ENCODE measurements at regions not wholly inside any gene's neighbourhood (a gene's known extent, or its start where the extent isn't known, plus 50 kb on each side); places are given as distances from the start of the nearest gene placed in this dataset.
"Not testable (repeated sequence)": the region's sequence is repeated elsewhere in the genome, so short reads cannot be mapped to it uniquely, and the experiment has no call there.

DNA sequence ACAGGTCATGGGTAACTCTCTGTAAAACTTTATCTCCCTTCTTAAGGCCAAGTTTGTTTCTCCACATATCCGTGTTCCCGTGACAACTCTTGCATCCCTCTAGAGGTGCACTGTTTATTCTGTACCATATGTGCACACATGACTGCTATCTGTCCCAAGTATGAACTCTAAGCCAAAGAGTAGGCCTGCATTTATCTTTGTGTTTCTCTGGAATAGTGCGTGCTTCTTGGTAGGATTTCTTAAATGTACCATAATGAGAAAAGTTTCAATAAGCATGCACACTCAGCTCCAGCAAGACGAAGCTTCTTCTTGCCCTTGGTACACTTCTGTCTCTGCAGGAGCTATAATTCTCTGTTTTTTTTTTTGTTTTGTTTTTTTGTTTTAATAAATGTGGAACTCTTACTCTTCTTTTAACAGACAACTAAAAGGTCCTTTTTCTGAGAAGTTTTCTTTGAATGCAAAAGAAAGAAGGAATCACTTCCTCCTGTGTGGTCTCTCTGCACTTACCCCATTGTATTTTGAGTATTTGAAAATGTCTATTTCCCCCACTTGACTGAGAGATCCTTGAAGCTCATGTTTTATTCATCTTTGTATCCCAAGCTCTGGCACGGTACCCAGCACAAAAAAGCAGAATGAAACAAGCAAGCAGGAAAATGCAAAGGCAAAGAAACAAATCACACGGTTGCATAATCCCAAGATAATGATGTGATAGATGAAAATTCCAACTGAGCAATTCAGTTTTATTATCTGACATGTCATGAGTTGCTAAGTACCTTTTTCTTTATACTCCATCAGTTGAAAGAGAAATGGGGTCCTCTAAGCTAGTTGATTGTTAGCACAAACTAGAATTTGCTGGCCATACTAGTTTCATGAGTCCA, 521.9 kb upstream of the BOD1L1 start:
- POLR2A ChIA-PET, result no interaction called here
- H3K4me3 Mint-ChIP-seq, result no peak overlapping the region
- ATAC-seq (ENCODE audit: low read depth), result no peak

DNA sequence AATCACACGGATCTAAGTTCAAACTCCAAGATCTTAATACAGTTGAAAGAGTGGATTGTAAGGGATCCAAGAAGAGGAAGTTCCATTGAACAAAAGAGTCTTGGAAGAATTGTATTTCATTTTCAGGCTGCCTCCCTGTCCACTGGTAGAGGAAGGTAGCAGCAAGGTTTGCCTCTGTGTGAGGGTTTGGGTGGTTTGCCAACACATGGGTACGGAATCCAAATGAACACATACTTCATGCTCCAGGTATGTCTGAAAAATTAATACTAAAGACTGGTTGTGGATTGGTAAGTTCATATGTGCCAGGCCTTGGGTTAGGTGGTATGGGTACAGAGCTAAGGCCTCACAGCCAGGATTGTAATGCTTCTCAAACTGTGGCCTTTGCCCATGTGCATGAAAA, 523.6 kb upstream of the BOD1L1 start:
- Mint-ChIP-seq H3K9me3 (no peaks in the 10 kb centered on the region), H3K27ac (no peak overlapping the region), H3K36me3 (no peaks in the 10 kb centered on the region), H3K4me1 (no peaks in the 10 kb centered on the region), H3K4me3 (no peak overlapping the region), H3K27me3 (no peaks in the 10 kb centered on the region)
- ATAC-seq (ENCODE audit: low read depth) (no peak), DNase-seq (no peak)
- POLR2A ChIA-PET, result no interaction called here

More for the DNA sequence above, 521.9 kb upstream of the BOD1L1 start:
- H3K27ac Mint-ChIP-seq, result no peak overlapping the region
- no peaks in the 10 kb centered on the region for H3K9me3 Mint-ChIP-seq
- H3K36me3 Mint-ChIP-seq, result no peaks in the 10 kb centered on the region
- H3K4me1 Mint-ChIP-seq, result no peaks in the 10 kb centered on the region
- no peaks in the 10 kb centered on the region for H3K27me3 Mint-ChIP-seq
- DNase-seq, result no peak

DNA sequence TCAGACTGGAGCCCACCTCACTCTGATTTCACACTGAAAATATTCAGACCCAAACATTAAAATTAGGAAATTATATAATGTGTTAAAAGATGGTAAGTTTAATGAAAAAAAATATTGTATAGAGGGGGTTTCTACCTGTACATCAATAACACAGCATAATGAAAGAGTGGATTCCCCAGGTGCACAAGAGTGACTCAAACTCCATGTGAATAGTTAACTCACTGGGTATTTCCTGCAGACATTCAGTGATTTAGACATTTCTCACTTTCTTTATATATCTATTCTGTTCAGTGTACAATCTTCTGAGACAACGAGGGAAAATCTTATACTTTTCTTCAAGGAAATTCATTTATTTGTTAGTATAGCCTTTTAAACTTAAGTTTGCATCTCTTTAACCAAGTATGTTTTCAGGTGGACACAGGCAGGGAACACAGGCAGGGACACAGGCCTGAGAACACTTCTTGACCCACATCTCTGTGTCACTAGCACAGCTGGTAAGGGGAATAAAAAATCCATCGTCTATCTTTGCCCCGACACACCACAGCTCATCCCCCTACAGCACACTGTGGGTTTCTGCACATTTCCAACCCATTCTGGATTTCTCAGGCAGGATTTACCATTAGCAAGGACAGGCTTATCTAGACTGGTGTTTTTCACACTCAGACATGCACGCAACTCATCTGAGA, 525.5 kb upstream of the BOD1L1 start:
- H3K4me1 Mint-ChIP-seq, result no peaks in the 10 kb centered on the region
- POLR2A ChIA-PET, result no interaction called here
- H3K36me3 Mint-ChIP-seq, result no peaks in the 10 kb centered on the region
- peaks cover 1% of the 10 kb centered on the region for H3K9me3 Mint-ChIP-seq
- ATAC-seq (ENCODE audit: low read depth) (no peak), DNase-seq (no peak)
- H3K27ac Mint-ChIP-seq, result no peak overlapping the region
- H3K4me3 Mint-ChIP-seq, result no peak overlapping the region
- H3K27me3 Mint-ChIP-seq, result peaks cover 5% of the 10 kb centered on the region

DNA sequence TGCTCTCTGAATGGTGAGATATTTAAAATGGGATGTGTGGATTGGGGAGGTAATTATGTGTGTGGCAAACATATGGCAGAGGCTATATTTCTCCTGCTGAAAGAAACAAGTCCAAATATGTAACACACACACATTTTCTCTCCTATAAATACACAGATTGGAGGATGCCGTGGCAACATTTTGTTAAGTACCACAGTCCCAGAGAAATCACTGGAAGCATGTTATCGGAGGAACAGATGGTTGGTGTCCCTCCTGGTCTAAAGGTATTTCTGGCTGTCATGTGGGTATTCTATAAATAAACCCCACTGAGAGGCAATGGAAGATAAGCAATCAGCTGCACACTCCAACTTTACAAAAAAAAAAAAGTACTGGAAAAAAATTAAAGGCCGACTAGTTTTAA, 528.3 kb upstream of the BOD1L1 start:
- peaks cover 1% of the 10 kb centered on the region for H3K9me3 Mint-ChIP-seq
- H3K27ac Mint-ChIP-seq, result no peak overlapping the region
- no peak for ATAC-seq (ENCODE audit: low read depth)
- peaks cover 7% of the 10 kb centered on the region for H3K27me3 Mint-ChIP-seq
- no peak for DNase-seq
- H3K36me3 Mint-ChIP-seq, result no peaks in the 10 kb centered on the region
- H3K4me3 Mint-ChIP-seq, result no peak overlapping the region
- POLR2A ChIA-PET, result no interaction called here
- H3K4me1 Mint-ChIP-seq, result no peaks in the 10 kb centered on the region

DNA sequence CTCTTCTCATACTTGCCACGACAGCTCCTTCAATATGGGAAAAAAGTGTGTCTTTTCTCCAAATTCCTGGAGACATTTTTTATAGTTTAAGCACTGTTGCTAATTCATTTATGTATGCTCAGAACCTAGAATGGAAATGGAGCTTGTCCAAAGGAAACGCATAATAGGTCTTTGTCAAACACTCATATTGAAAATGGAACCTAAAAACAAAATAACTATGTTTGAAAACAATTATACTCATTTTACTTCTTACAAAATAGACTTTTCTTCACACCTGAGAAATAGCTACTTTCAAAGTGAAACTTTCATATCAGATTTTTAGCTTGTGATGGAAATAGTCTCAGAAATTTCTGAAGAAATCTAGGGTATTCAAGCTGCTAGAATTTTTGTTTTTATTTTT, 529.7 kb upstream of the BOD1L1 start:
- no peaks in the 10 kb centered on the region for H3K4me1 Mint-ChIP-seq
- DNase-seq (no peak), ATAC-seq (ENCODE audit: low read depth) (no peak)
- H3K9me3 Mint-ChIP-seq, result peaks cover 1% of the 10 kb centered on the region
- no peaks in the 10 kb centered on the region for H3K36me3 Mint-ChIP-seq
- peaks cover 17% of the 10 kb centered on the region for H3K27me3 Mint-ChIP-seq
- POLR2A ChIA-PET, result no interaction called here
- H3K27ac Mint-ChIP-seq, result no peak overlapping the region
- no peak overlapping the region for H3K4me3 Mint-ChIP-seq

DNA sequence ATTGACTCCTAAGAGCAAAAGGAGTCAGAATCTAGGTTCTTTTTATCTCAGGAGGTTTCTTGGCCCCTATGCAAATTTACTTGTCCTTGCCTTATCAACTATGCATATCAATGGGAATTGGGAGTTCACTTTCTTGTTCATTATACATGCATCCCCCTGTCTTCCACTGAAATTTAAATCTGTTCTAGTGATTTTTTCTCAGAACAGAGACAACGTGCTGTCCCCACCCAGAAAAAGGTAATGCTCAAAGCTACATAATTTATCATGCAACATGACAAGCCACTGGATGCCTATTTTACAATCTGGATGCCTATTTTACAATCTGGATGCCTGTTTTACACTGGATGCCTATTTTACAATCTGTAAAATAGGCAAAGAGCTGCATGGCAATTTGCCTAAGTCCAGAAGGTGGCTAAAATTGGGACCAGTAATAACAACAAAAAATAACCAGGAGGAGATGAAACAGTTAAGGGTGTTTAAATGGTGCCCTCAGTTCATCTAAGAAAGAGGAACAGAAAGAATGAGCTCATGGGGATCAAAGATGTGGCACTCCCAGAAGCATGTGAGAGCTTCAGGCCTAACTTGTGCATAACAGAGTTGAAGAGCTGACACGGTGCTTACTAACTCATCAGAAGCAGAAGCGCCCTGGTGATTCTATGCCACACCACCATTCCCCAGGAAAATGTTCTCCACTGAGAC, 537.8 kb upstream of the BOD1L1 start:
- no peaks in the 10 kb centered on the region for H3K36me3 Mint-ChIP-seq
- POLR2A ChIA-PET, result no interaction called here
- DNase-seq, result no peak
- peaks cover 12% of the 10 kb centered on the region for H3K27me3 Mint-ChIP-seq
- no peak overlapping the region for H3K27ac Mint-ChIP-seq
- peaks cover 4% of the 10 kb centered on the region for H3K4me1 Mint-ChIP-seq
- H3K4me3 Mint-ChIP-seq, result no peak overlapping the region
- no peaks in the 10 kb centered on the region for H3K9me3 Mint-ChIP-seq
- ATAC-seq (ENCODE audit: low read depth), result no peak

DNA sequence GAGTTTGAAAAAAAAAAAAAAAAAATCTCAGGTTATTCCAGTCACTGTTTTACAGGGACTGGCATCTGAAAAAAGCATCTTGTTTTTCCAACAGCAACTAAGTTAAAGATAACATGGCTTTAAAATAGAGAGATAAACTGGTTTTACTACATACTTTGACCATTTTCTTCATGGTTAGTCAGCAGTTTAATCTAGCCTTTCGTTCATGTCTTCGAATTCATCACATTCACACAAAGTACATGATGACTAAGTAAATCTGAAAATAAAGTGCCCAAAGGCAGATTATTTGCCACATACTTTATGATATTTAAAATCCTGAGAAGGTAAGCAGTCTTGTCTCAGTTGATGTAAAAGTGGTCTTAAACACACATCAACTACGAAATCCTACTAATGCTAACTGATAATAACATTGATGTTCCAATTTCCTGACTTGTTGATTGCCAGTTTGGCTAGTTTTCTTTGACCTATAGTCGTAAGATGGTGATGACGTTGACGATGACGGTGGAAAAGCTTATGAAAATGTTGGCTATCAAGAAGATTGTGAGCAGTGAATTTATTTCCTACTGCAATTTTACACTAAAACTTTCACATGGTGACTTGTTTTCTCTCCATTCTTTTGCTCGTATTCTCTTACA, 540.5 kb upstream of the BOD1L1 start:
- no peaks in the 10 kb centered on the region for H3K36me3 Mint-ChIP-seq
- ATAC-seq (ENCODE audit: low read depth), result no peak
- H3K27ac Mint-ChIP-seq, result no peak overlapping the region
- peaks cover 4% of the 10 kb centered on the region for H3K4me1 Mint-ChIP-seq
- no peak overlapping the region for H3K4me3 Mint-ChIP-seq
- DNase-seq, result no peak
- POLR2A ChIA-PET, result no interaction called here
- H3K9me3 Mint-ChIP-seq, result no peaks in the 10 kb centered on the region
- no peaks in the 10 kb centered on the region for H3K27me3 Mint-ChIP-seq

DNA sequence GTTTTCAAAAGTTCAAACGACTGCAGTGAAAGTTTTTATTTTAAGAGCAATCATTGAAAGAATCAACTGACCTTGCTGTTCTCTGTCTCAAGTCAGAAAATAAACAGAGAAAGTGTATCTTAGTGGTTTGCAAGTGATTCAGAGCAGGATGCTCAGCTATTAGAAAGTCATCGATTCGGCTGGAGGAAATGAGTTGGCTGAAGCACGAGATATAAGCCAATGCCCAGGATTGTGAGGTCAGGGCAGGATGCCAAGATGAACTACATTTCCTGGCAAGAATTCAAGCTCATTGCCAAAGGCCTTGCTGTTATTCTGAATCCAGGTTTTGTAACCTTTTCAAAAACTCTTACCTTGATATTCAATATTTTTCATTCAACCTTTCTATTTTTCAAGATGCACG, 541.4 kb upstream of the BOD1L1 start:
- ATAC-seq (ENCODE audit: low read depth) (no peak), DNase-seq (no peak)
- Mint-ChIP-seq H3K4me1 (peaks cover 4% of the 10 kb centered on the region), H3K36me3 (no peaks in the 10 kb centered on the region), H3K27ac (no peak overlapping the region), H3K9me3 (no peaks in the 10 kb centered on the region), H3K27me3 (no peaks in the 10 kb centered on the region), H3K4me3 (no peak overlapping the region)
- POLR2A ChIA-PET, result no interaction called here

DNA sequence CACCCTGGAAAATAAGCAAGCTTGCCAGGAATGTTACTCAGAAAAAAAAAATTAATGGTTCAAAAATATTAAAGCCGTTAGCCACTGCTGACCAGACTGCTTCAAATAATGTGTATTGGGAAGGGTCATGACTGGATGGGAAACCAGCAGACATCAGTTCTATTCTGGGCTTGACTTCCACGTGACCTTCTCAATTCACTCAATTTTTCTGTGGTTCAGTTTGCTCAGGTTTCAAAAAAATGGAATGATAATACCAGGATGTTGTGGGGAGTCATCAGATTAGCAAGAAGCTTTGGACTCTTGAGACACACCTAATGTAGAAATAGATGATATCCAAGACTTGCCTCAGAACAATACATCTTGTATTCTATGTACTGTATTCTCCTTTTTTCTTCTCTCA, 541.9 kb upstream of the BOD1L1 start:
- no peaks in the 10 kb centered on the region for H3K36me3 Mint-ChIP-seq
- no peak for ATAC-seq (ENCODE audit: low read depth)
- H3K9me3 Mint-ChIP-seq, result no peaks in the 10 kb centered on the region
- no peak for DNase-seq
- H3K27me3 Mint-ChIP-seq, result no peaks in the 10 kb centered on the region
- POLR2A ChIA-PET, result no interaction called here
- peaks cover 4% of the 10 kb centered on the region for H3K4me1 Mint-ChIP-seq
- no peak overlapping the region for H3K4me3 Mint-ChIP-seq
- H3K27ac Mint-ChIP-seq, result no peak overlapping the region

DNA sequence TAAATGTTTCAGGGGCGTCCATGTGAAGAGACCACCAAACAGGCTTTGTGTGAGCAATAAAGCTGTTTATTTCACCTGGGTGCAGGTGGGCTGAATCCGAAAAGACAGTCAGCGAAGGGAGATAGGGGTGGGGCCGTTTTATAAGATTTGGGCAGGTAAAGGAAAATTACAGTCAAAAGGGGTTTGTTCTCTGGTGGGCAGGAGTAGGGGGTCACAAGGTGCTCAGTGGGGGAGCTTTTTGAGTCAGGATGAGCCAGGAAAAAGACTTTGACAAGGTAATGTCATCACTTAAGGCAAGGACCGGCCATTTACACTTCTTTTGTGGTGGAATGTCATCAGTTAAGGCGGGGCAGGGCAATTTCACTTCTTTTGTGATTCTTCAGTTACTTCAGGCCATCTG, 542.4 kb upstream of the BOD1L1 start:
- H3K9me3 Mint-ChIP-seq; H3K4me3 Mint-ChIP-seq; H3K27ac Mint-ChIP-seq; DNase-seq; H3K4me1 Mint-ChIP-seq; H3K27me3 Mint-ChIP-seq; H3K36me3 Mint-ChIP-seq; ATAC-seq (ENCODE audit: low read depth); POLR2A ChIA-PET: not testable (repeated sequence)

DNA sequence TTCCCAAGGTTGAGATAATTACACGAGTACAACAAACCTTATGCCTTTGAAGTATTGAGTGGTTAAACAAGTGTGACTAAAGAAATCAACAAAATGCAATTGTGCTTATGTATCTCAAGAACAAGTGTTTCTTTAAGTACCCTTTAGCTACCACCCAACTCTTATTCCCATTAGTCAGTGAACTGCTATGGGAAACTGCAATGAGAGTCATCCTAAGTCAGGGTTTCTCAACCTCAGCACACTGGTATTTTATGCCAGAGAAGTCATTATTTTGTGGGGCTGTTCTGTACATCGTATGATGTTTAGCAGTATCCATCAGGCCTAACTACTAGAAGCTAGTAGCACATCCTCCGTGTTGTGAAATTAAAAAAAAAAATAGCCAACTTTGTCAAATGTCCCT, 549.1 kb upstream of the BOD1L1 start:
- no peaks in the 10 kb centered on the region for H3K27me3 Mint-ChIP-seq
- no peak overlapping the region for H3K27ac Mint-ChIP-seq
- no peak overlapping the region for H3K4me3 Mint-ChIP-seq
- no peak for DNase-seq
- peaks cover 5% of the 10 kb centered on the region for H3K36me3 Mint-ChIP-seq
- no peak for ATAC-seq (ENCODE audit: low read depth)
- peaks cover 19% of the 10 kb centered on the region for H3K4me1 Mint-ChIP-seq
- H3K9me3 Mint-ChIP-seq, result peaks cover 4% of the 10 kb centered on the region
- POLR2A ChIA-PET, result no interaction called here

DNA sequence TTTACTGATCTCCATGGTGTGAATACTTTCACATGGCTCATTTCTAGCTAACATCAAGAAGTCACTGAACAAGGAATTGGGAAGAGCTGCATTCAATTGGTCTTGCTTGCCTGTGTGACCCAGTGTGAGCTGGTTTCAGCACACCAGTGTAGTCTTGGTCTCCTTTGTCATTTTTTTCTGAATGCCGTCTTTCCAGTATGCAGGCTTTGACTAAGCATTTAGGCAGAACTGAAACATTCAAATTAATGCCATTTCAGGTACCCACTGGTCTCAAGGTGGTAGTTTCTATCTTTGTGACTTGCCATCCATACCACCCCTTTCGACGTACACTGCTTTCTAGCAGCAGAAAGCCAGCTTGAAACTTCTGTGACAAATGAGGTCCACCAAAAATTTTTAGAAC, 550.5 kb upstream of the BOD1L1 start:
- Mint-ChIP-seq H3K4me3 (peak overlapping the region; percentile 42), H3K9me3 (peaks cover 4% of the 10 kb centered on the region), H3K27ac (peak overlapping the region; percentile 82), H3K36me3 (peaks cover 5% of the 10 kb centered on the region), H3K4me1 (peaks cover 19% of the 10 kb centered on the region), H3K27me3 (no peaks in the 10 kb centered on the region)
- POLR2A ChIA-PET, result no interaction called here
- no peak for DNase-seq
- ATAC-seq (ENCODE audit: low read depth), result peak; percentile 30

DNA sequence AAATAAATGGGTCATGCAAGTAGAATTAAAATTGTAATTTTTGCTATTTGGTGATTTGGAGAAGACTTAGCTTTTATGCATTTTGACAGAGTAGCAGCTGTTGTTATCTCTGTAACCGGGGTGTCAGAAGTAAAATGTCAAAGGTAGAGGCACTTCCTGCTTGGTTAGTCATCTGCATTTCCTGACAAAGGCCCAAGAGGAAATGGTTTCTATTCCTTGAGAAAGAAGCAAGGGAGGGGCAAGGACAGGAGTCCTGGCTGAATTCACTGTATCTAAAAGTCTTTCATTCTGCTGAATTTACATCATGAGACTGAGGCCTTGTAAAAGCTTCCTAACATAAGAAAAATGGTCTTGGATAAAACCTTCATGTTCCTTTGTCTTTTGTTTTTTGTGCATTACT, 550.9 kb upstream of the BOD1L1 start:
- Mint-ChIP-seq H3K27ac (peak overlapping the region; percentile 82), H3K4me1 (peaks cover 19% of the 10 kb centered on the region), H3K4me3 (peak overlapping the region; percentile 42), H3K9me3 (peaks cover 4% of the 10 kb centered on the region), H3K27me3 (no peaks in the 10 kb centered on the region), H3K36me3 (peaks cover 5% of the 10 kb centered on the region)
- ATAC-seq (ENCODE audit: low read depth) (peak; percentile 67), DNase-seq (no peak)
- POLR2A ChIA-PET, result no interaction called here
